HG02678 (cell line): ENCODE measurements at regions not wholly inside any gene's neighbourhood (a gene's known extent, or its start where the extent isn't known, plus 50 kb on each side); places are given as distances from the start of the nearest gene placed in this dataset.
"Not testable (repeated sequence)": the region's sequence is repeated elsewhere in the genome, so short reads cannot be mapped to it uniquely, and the experiment has no call there.

Experiments
- ATAC-seq: cut with Tn5 transposase; IDR thresholded peaks from one replicate; pipeline ENCODE4 v1.9.1; 2021; ENCODE audit warnings: mild to moderate bottlenecking, moderate library complexity; ENCODE audit not compliant: unreplicated experiment

GRCh38 chr3:94314218-94314883 lies 251.5 kb downstream of the NSUN3 start:
- no peak for ATAC-seq

GRCh38 chr3:94317017-94317416 lies 254.2 kb downstream of the NSUN3 start:
- ATAC-seq = no peak

- no peak for ATAC-seq
Measured at GRCh38 chr3:94323596-94323995, 260.7 kb downstream of the NSUN3 start.

- no peak for ATAC-seq
Measured at GRCh38 chr3:94331831-94332230, 269.0 kb downstream of the NSUN3 start.

- ATAC-seq = no peak
Measured at GRCh38 chr3:94336046-94336753, 273.3 kb downstream of the NSUN3 start.

- no peak for ATAC-seq
Measured at GRCh38 chr3:94345101-94345500, 282.2 kb downstream of the NSUN3 start.

- no peak for ATAC-seq
Measured at GRCh38 chr3:94349310-94349878, 286.5 kb downstream of the NSUN3 start.

- no peak for ATAC-seq
Measured at GRCh38 chr3:94356581-94356980, 293.7 kb downstream of the NSUN3 start.

- no peak for ATAC-seq
Measured at GRCh38 chr3:94359996-94360395, 297.1 kb downstream of the NSUN3 start.

GRCh38 chr3:94360987-94361386 lies 298.1 kb downstream of the NSUN3 start:
- ATAC-seq = no peak

- no peak for ATAC-seq
Measured at GRCh38 chr3:94362393-94362792, 299.5 kb downstream of the NSUN3 start.

GRCh38 chr3:94365006-94365405 lies 302.1 kb downstream of the NSUN3 start:
- ATAC-seq = no peak

- no peak for ATAC-seq
Measured at GRCh38 chr3:94372026-94372425, 309.2 kb downstream of the NSUN3 start.

GRCh38 chr3:94373456-94373855 lies 310.6 kb downstream of the NSUN3 start:
- no peak for ATAC-seq

GRCh38 chr3:94374439-94375161 lies 311.7 kb downstream of the NSUN3 start:
- ATAC-seq = no peak

- not testable (repeated sequence) for ATAC-seq
Measured at GRCh38 chr3:94377123-94377696, 314.3 kb downstream of the NSUN3 start.

GRCh38 chr3:94377863-94378262 lies 315.0 kb downstream of the NSUN3 start:
- not testable (repeated sequence) for ATAC-seq

- no peak for ATAC-seq
Measured at GRCh38 chr3:94378322-94378721, 315.5 kb downstream of the NSUN3 start.

- ATAC-seq = no peak
Measured at GRCh38 chr3:94379264-94379663, 316.4 kb downstream of the NSUN3 start.

GRCh38 chr3:94394885-94395284 lies 332.0 kb downstream of the NSUN3 start:
- no peak for ATAC-seq

- ATAC-seq = no peak
Measured at GRCh38 chr3:94395851-94396250, 333.0 kb downstream of the NSUN3 start.
